ENCODE measurements at regions not wholly inside any gene's neighbourhood (a gene's known extent, or its start where the extent isn't known, plus 50 kb on each side); places are given as distances from the start of the nearest gene placed in this dataset.
A peak's percentile ranks its signal among the peaks of the same experiment; 100 is the strongest.

DNA sequence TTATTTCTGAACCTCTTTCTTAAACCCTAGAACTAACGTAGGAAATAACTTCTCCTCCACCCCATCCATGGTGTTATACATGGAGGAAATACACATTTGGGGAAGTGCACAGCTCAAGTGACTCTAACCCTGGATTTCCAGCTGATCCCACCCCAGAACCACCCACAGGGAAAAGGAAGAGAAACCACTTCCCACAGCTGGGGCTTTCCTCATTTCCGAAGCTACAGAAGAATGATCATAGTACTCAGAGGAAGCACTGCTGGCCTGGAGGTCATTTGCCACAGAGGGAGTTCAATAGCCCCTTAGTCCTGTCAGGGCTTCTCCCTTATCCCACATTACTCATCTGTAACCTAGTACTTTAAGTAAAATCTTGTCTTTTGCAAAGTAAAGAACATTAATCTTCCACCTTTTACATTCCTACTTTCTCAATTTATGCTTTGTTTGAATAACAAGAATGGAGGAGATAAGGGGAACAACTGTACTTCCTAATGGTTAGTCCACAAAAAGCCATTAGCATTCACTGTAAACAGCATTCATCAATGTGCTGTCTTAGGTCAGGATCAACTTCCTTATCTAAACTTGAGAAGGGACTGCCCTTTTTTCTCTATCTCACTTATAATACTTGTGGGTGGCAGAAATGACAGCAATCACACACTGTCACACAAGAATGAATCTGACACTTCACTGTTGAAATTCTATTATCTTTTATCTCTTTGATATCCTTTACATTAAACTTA, 63.0 kb upstream of the RGS1 start:
- TF ChIP-seq REST (IDR thresholded peaks at IDR 0.05; ENCODE audit: insufficient read depth in 1 of 2, low read depth in 2 of 2, low read length in 2 of 2) (peak in 1 of 2 experiments; percentile 62; a peak in 1 of 4 replicates), FOXP2 (optimal IDR thresholded peaks at IDR 0.05; ENCODE audit: borderline replicate concordance, extremely low read depth, extremely low read length, insufficient read depth) (no peak), TAF1 (IDR thresholded peaks at IDR 0.05; ENCODE audit: borderline replicate concordance, insufficient read depth, low read length) (no peak), POLR2AphosphoS5 (IDR thresholded peaks at IDR 0.05; ENCODE audit: low read depth, low read length) (no peak), SIN3A (IDR thresholded peaks at IDR 0.05; ENCODE audit: borderline replicate concordance, insufficient read depth, low read length) (no peak)

GRCh38 chr1:192513196-192513595, 62.4 kb upstream of the RGS1 start:
- no peak for TF ChIP-seq SIN3A (IDR thresholded peaks at IDR 0.05; ENCODE audit: borderline replicate concordance, insufficient read depth, low read length)
- TF ChIP-seq FOXP2 (optimal IDR thresholded peaks at IDR 0.05; ENCODE audit: borderline replicate concordance, extremely low read depth, extremely low read length, insufficient read depth), result no peak
- no peak for TF ChIP-seq TAF1 (IDR thresholded peaks at IDR 0.05; ENCODE audit: borderline replicate concordance, insufficient read depth, low read length)
- no peak for TF ChIP-seq POLR2AphosphoS5 (IDR thresholded peaks at IDR 0.05; ENCODE audit: low read depth, low read length)
- no peak for TF ChIP-seq REST (IDR thresholded peaks at IDR 0.05; ENCODE audit: insufficient read depth in 1 of 2, low read depth in 2 of 2, low read length in 2 of 2)

DNA sequence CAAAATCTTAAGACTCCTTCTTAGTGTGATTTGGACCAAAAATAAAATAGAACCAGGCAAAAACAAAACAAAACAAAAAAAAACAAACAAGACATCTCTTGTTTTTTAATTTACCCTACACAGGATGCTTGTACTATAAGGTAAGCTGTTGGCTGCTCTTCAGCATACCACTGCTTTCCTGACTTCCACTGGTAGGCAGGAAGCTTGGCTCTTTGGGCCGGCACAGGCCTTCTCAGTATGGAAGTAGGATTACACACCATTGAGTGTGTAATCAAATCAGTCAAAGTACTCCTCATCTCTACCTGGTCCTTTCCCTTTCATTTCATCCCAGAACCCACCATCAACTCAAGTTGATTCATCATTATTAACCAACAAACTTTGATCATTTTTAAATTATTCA, 61.9 kb upstream of the RGS1 start:
- no peak for TF ChIP-seq SIN3A (IDR thresholded peaks at IDR 0.05; ENCODE audit: borderline replicate concordance, insufficient read depth, low read length)
- no peak for TF ChIP-seq POLR2AphosphoS5 (IDR thresholded peaks at IDR 0.05; ENCODE audit: low read depth, low read length)
- no peak for TF ChIP-seq REST (IDR thresholded peaks at IDR 0.05; ENCODE audit: insufficient read depth in 1 of 2, low read depth in 2 of 2, low read length in 2 of 2)
- no peak for TF ChIP-seq TAF1 (IDR thresholded peaks at IDR 0.05; ENCODE audit: borderline replicate concordance, insufficient read depth, low read length)
- no peak for TF ChIP-seq FOXP2 (optimal IDR thresholded peaks at IDR 0.05; ENCODE audit: borderline replicate concordance, extremely low read depth, extremely low read length, insufficient read depth)

DNA sequence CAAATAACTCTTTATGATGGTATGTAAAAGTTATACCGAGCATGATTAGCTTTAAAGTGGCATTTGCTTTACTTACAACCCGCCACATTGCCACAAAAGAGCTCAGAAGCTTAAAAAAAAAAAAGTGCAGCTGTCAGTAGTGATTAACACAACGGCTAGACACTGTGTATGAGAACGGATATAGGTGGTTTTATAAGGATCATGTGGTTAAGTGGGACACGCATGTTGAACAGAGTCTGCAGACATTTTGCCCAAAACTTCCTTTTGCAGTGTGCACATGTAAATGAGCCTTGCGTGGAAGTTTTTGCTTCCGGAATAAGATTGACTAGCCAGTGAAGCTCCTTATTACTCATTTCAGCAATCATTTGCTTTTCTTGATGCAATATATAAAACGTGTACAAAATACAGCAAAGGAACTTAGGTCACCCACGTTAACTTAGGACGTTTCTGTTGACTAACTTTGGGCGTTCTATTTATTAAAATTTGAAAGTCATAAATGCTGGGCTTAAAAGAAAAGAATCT, 58.7 kb upstream of the RGS1 start:
- TF ChIP-seq FOXP2 (optimal IDR thresholded peaks at IDR 0.05; ENCODE audit: borderline replicate concordance, extremely low read depth, extremely low read length, insufficient read depth) (no peak), SIN3A (IDR thresholded peaks at IDR 0.05; ENCODE audit: borderline replicate concordance, insufficient read depth, low read length) (no peak), POLR2AphosphoS5 (IDR thresholded peaks at IDR 0.05; ENCODE audit: low read depth, low read length) (no peak), REST (IDR thresholded peaks at IDR 0.05; ENCODE audit: insufficient read depth in 1 of 2, low read depth in 2 of 2, low read length in 2 of 2) (no peak), TAF1 (IDR thresholded peaks at IDR 0.05; ENCODE audit: borderline replicate concordance, insufficient read depth, low read length) (no peak)

Measured in PFSK-1 (cell line).